SJSA1 (cell line): ENCODE measurements at regions not wholly inside any gene's neighbourhood (a gene's known extent, or its start where the extent isn't known, plus 50 kb on each side); places are given as distances from the start of the nearest gene placed in this dataset.

Experiments used
- DNase-seq, 2 experiments: peaks; one replicate each; pipeline ENCODE4 v3.0.0-alpha.2; 2015 to 2020; ENCODE audit warnings: low spot score in 2 of 2, low read depth in 1 of 2
- H3K27ac ChIP-seq: fragments of 250-450 bp; sonication (Bioruptor Pico); 2 replicates; pipeline ENCODE4 v1.5.1; 2020; ENCODE audit warnings: mild to moderate bottlenecking, moderate library complexity
- H3K27me3 ChIP-seq: fragments of 250-450 bp; sonication (Bioruptor Pico); replicated peaks from 2 replicates; pipeline ENCODE4 v1.5.1; 2020; ENCODE audit warnings: mild to moderate bottlenecking, moderate library complexity
- H3K36me3 ChIP-seq: fragments of 250-450 bp; sonication (Bioruptor Pico); 2 replicates; pipeline ENCODE4 v1.5.1; 2020; ENCODE audit warnings: mild to moderate bottlenecking
- H3K4me1 ChIP-seq: fragments of 250-450 bp; sonication (Bioruptor Pico); replicated peaks from 2 replicates; pipeline ENCODE4 v1.6.1; 2021; ENCODE audit warnings: mild to moderate bottlenecking
- H3K4me3 ChIP-seq: fragments of 250-450 bp; sonication (Bioruptor Pico); 2 replicates; pipeline ENCODE4 v1.5.1; 2020; ENCODE audit warnings: mild to moderate bottlenecking
- H3K9me3 ChIP-seq: fragments of 250-450 bp; sonication (Bioruptor Pico); replicated peaks from 2 replicates; pipeline ENCODE4 v1.5.1; 2020; ENCODE audit warnings: mild to moderate bottlenecking

GRCh38 chr13:47159853-47160550 is 263.1 kb upstream of the HTR2A start:
- Histone ChIP-seq H3K9me3 (no peaks in the 10 kb centered on the region), H3K27me3 (no peaks in the 10 kb centered on the region), H3K27ac (no peak overlapping the region), H3K4me1 (no peaks in the 10 kb centered on the region), H3K4me3 (no peak overlapping the region), H3K36me3 (no peaks in the 10 kb centered on the region)
- no peak for DNase-seq

GRCh38 chr13:47158593-47158992 is 261.7 kb upstream of the HTR2A start:
- no peaks in the 10 kb centered on the region for H3K4me1 ChIP-seq
- no peaks in the 10 kb centered on the region for H3K9me3 ChIP-seq
- no peaks in the 10 kb centered on the region for H3K36me3 ChIP-seq
- no peaks in the 10 kb centered on the region for H3K27me3 ChIP-seq
- no peak for DNase-seq
- no peak overlapping the region for H3K27ac ChIP-seq
- no peak overlapping the region for H3K4me3 ChIP-seq

GRCh38 chr13:47148543-47148942 is 251.7 kb upstream of the HTR2A start:
- H3K4me3 ChIP-seq: no peak overlapping the region
- no peak for DNase-seq

GRCh38 chr13:47147812-47148119 is 250.9 kb upstream of the HTR2A start:
- no peak for DNase-seq
- H3K9me3 ChIP-seq: no peaks in the 10 kb centered on the region
- H3K4me3 ChIP-seq: no peak overlapping the region
- H3K36me3 ChIP-seq: no peaks in the 10 kb centered on the region
- H3K27me3 ChIP-seq: no peaks in the 10 kb centered on the region
- no peak overlapping the region for H3K27ac ChIP-seq
- no peaks in the 10 kb centered on the region for H3K4me1 ChIP-seq

More at GRCh38 chr13:47148543-47148942, 251.7 kb upstream of the HTR2A start:
- no peaks in the 10 kb centered on the region for H3K36me3 ChIP-seq
- no peaks in the 10 kb centered on the region for H3K9me3 ChIP-seq
- no peaks in the 10 kb centered on the region for H3K4me1 ChIP-seq
- no peaks in the 10 kb centered on the region for H3K27me3 ChIP-seq
- no peak overlapping the region for H3K27ac ChIP-seq

- DNase-seq: no peak
- H3K36me3 ChIP-seq: no peaks in the 10 kb centered on the region
- no peaks in the 10 kb centered on the region for H3K4me1 ChIP-seq
- no peaks in the 10 kb centered on the region for H3K9me3 ChIP-seq
- no peak overlapping the region for H3K27ac ChIP-seq
- H3K27me3 ChIP-seq: no peaks in the 10 kb centered on the region
- no peak overlapping the region for H3K4me3 ChIP-seq
These were observed 250.3 kb upstream of the HTR2A start for GRCh38 chr13:47146991-47147811.

- Histone ChIP-seq H3K4me3 (no peak overlapping the region), H3K36me3 (no peaks in the 10 kb centered on the region), H3K4me1 (no peaks in the 10 kb centered on the region), H3K27me3 (no peaks in the 10 kb centered on the region), H3K27ac (no peak overlapping the region), H3K9me3 (no peaks in the 10 kb centered on the region)
- DNase-seq: no peak
These were observed 249.3 kb upstream of the HTR2A start for GRCh38 chr13:47146136-47146535.

GRCh38 chr13:47144782-47145181 is 247.9 kb upstream of the HTR2A start:
- no peak for DNase-seq
- no peaks in the 10 kb centered on the region for H3K4me1 ChIP-seq

GRCh38 chr13:47142105-47142504 is 245.3 kb upstream of the HTR2A start:
- Histone ChIP-seq H3K9me3 (no peaks in the 10 kb centered on the region), H3K27ac (no peak overlapping the region), H3K36me3 (no peaks in the 10 kb centered on the region), H3K4me3 (no peak overlapping the region), H3K4me1 (no peaks in the 10 kb centered on the region), H3K27me3 (no peaks in the 10 kb centered on the region)
- no peak for DNase-seq

More at GRCh38 chr13:47144782-47145181, 247.9 kb upstream of the HTR2A start:
- H3K9me3 ChIP-seq: no peaks in the 10 kb centered on the region
- no peak overlapping the region for H3K27ac ChIP-seq
- no peaks in the 10 kb centered on the region for H3K27me3 ChIP-seq
- H3K4me3 ChIP-seq: no peak overlapping the region
- no peaks in the 10 kb centered on the region for H3K36me3 ChIP-seq

GRCh38 chr13:47139519-47139918 is 242.7 kb upstream of the HTR2A start:
- H3K9me3 ChIP-seq: no peaks in the 10 kb centered on the region
- no peaks in the 10 kb centered on the region for H3K27me3 ChIP-seq
- no peak for DNase-seq
- H3K4me1 ChIP-seq: no peaks in the 10 kb centered on the region
- H3K27ac ChIP-seq: no peak overlapping the region
- no peak overlapping the region for H3K4me3 ChIP-seq
- H3K36me3 ChIP-seq: no peaks in the 10 kb centered on the region

GRCh38 chr13:47136504-47136941 is 239.7 kb upstream of the HTR2A start:
- H3K4me3 ChIP-seq: no peak overlapping the region
- H3K27me3 ChIP-seq: no peaks in the 10 kb centered on the region
- no peaks in the 10 kb centered on the region for H3K36me3 ChIP-seq
- no peak for DNase-seq
- no peak overlapping the region for H3K27ac ChIP-seq
- no peaks in the 10 kb centered on the region for H3K9me3 ChIP-seq
- no peaks in the 10 kb centered on the region for H3K4me1 ChIP-seq

- H3K4me1 ChIP-seq: no peaks in the 10 kb centered on the region
- no peak for DNase-seq
- H3K27ac ChIP-seq: no peak overlapping the region
- H3K9me3 ChIP-seq: no peaks in the 10 kb centered on the region
- no peak overlapping the region for H3K4me3 ChIP-seq
- H3K36me3 ChIP-seq: no peaks in the 10 kb centered on the region
- no peaks in the 10 kb centered on the region for H3K27me3 ChIP-seq
These were observed 239.1 kb upstream of the HTR2A start for GRCh38 chr13:47135800-47136503.

- no peak for DNase-seq
These were observed 238.2 kb upstream of the HTR2A start for GRCh38 chr13:47134939-47135489.

GRCh38 chr13:47133011-47133445 is 236.2 kb upstream of the HTR2A start:
- no peaks in the 10 kb centered on the region for H3K36me3 ChIP-seq
- H3K27ac ChIP-seq: no peak overlapping the region
- no peaks in the 10 kb centered on the region for H3K4me1 ChIP-seq
- H3K4me3 ChIP-seq: no peak overlapping the region
- DNase-seq: no peak
- no peaks in the 10 kb centered on the region for H3K27me3 ChIP-seq
- no peaks in the 10 kb centered on the region for H3K9me3 ChIP-seq

More at GRCh38 chr13:47134939-47135489, 238.2 kb upstream of the HTR2A start:
- Histone ChIP-seq H3K9me3 (no peaks in the 10 kb centered on the region), H3K4me1 (no peaks in the 10 kb centered on the region), H3K27ac (no peak overlapping the region), H3K36me3 (no peaks in the 10 kb centered on the region), H3K27me3 (no peaks in the 10 kb centered on the region), H3K4me3 (no peak overlapping the region)

- H3K36me3 ChIP-seq: no peaks in the 10 kb centered on the region
- H3K27ac ChIP-seq: no peak overlapping the region
- no peaks in the 10 kb centered on the region for H3K4me1 ChIP-seq
- no peak overlapping the region for H3K4me3 ChIP-seq
- H3K27me3 ChIP-seq: no peaks in the 10 kb centered on the region
- no peaks in the 10 kb centered on the region for H3K9me3 ChIP-seq
- DNase-seq: no peak
These were observed 232.6 kb upstream of the HTR2A start for GRCh38 chr13:47129461-47129860.
